AG20443 (cell line): ENCODE measurements at regions not wholly inside any gene's neighbourhood (a gene's known extent, or its start where the extent isn't known, plus 50 kb on each side); places are given as distances from the start of the nearest gene placed in this dataset.

Experiments
- DNase-seq: peaks from one replicate; pipeline ENCODE4 v3.0.0; 2012; ENCODE audit warnings: low spot score, mixed read lengths

DNA sequence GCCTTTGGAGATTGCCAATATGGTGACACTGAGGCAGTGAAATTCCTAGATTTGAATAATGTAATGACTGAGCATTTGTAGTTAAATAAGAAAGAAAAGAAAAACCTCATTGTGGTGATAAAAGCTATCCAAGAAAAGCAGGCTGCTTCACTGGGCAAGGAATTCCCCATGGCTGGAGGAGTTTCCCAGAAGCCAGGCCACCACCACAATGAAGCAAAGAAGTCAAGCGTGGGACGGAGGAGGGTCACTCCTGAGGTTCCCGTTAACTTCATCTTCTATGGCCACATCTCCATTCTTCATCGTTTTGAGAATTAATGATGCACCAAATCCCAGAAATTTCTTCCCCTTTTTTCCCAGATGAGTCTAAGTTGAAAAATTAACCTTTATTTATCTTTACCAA lies 185.8 kb upstream of the BCL6 start:
- DNase-seq, result no peak

- no peak for DNase-seq
Observed at GRCh38 chr3:187931770-187932278, 186.6 kb upstream of the BCL6 start.

- DNase-seq, result no peak
Observed at GRCh38 chr3:187932530-187932929, 187.3 kb upstream of the BCL6 start.

GRCh38 chr3:187935623-187936156 lies 190.4 kb upstream of the BCL6 start:
- no peak for DNase-seq

- no peak for DNase-seq
Observed at GRCh38 chr3:187936676-187937075, 191.4 kb upstream of the BCL6 start.

GRCh38 chr3:187939891-187940290 lies 194.6 kb upstream of the BCL6 start:
- DNase-seq, result no peak

DNA sequence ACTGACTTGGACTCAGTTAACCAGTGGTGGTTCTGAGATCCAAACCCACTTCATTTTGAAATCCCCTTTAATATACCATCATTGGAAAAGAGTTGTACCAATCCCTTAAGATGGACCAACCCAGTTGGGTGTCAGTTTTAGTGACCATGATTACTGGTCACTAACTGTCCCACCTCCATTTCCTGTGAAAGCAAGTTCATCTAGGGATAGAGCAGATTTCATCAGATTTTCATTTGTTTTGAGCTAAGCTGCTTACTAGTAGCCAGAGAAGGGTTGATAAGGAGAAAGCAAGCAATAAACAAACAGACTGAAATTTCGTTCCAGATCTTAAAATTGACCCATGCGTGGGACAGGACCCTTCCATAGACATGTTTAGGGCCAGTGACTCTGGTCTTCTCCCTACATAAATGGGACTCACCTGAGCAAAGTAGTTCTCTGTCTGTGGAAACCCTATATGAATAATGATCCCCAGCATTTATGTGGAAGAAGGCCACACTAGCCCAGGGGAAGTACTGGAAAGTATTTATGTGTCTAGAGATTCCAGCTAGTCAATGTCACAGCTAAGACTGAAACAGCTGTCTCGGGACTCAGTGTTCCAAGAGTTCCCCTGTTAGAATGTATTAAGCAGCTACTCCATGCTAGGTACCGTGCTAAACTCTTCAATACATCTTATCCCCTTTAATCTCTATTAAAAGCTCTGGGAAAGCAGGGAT lies 196.0 kb upstream of the BCL6 start:
- no peak for DNase-seq

DNA sequence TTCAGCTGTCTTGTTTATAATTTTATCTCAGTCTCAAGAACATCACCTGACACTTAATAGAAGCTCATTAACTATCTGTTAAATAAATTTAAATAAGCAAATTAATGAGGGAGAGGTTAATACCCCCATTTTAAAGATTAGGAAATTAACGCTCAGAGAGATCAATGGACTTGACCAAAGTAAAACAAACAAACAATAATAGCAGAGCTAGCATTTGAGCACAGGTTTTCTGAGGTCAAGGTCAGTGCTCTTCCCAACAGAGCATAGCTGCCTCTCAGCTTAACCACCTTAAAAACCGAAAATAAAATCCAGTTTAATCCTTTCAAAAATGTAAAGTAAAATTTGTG lies 196.6 kb upstream of the BCL6 start:
- no peak for DNase-seq

GRCh38 chr3:187942658-187943241 lies 197.5 kb upstream of the BCL6 start:
- no peak for DNase-seq

DNA sequence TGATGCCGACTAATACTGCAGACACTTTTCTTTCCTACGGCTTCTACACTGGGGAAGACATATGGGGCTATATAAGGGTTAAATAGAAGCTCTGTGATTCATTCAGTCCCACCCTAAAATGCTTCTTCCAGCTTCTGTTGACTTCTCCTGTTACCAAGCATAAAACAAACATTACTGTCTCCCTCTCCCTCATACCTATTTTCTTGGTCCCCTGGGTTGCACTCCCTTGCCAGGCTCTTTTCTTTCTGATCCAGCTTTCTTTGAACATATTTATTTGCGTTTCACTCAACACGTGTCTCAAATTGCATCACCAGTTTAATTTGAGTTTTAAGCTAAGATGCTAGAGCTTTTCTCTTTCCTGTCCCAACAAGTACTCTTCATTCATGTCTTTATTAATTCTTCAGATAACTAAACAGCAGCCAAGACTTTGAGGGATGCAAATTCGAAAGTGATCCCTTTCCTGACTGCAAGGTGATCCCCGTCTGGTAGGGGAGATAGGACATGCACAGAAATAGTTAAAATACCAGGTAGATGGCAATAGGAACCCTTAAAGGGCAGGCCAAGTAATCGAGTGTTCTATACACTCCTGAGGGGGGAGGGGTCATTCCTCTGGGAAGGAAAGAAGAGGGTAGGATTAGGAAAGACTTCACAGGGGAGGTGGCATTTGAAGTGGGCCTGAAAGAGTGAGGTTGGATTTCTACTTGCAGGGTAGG lies 198.6 kb upstream of the BCL6 start:
- peak; percentile 23 for DNase-seq

DNA sequence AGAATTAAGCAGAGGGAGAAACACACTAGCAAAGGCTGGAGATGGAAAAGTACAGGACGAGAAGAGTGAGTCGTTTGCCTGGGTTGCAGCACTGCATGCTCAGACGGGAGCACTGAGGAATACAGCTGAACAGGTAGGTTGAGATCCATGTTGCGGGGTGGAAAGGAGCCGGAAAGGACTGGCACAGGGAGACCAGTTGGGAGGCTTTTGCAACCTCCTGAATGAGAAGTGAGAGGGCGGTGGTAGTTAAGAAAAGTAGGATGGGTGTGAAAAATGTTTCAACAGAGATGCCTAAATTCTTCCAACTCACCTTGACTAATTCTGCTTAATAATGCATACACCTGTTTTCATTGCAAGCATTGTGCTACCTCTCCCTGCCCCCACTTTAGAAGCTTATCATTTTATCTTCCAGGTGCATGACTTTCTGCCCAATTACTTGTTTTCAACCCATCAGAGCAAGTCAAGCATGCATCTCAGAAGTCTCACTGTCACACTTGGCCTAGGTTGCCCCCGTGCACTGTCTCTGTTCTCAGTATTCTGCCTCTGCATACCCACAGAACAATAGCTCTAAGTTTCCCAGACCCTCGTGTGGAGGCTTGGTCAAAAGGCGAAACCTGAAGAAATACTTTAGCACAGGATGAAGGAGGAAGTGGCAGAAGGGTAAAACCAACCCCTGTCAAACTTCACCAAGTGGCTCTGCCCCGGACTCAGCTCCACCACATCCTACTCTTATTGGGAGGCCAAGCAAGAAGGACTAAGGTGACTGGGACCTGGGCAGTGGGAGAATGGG lies 199.3 kb upstream of the BCL6 start:
- DNase-seq, result no peak

DNA sequence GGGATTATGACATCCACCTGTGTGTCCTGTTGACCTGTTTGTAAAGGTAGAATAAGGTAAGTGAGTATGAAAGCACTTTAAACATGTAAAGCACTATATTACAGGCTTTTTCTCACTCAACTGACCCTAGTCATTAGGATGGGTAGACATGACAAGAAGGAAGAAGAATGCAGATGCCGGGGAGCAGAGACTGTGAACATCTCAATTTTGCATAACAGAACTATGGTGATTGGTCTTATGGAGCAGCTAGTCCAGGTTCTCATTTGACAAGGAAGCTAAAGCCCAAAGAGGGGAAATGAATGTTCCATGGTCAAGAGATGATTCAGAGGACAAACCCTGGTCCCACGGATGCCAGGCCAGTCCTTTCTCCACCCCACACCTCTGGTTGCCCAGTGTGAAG lies 200.1 kb upstream of the BCL6 start:
- no peak for DNase-seq

DNA sequence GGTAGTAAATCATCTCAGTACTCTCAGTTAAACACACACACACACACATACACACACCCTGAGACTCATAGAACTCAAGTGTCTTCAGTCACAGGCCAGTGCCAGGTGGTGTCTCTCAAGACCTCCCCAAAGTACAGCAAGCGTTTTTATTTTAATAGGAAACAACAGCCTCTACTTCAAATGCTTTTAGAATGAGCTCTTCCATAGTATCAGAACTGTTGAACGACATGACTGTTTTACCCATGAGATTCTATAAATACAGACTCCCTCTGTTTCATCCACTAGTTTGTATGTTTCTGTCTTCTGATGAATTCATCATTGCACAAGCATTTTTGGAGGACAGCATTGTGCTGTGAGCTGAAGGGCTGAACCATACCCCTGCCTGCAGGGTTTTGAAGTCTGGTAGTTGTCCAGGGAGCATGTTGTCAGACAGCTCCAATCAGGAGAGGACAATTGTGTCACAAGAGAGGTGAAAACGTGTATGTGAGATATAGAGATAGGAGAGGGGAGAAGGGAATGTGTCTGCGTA lies 201.0 kb upstream of the BCL6 start:
- peak; percentile 69 for DNase-seq

- no peak for DNase-seq
Observed at GRCh38 chr3:187946981-187947380, 201.7 kb upstream of the BCL6 start.

- no peak for DNase-seq
Observed at GRCh38 chr3:187947927-187948682, 202.8 kb upstream of the BCL6 start.

DNA sequence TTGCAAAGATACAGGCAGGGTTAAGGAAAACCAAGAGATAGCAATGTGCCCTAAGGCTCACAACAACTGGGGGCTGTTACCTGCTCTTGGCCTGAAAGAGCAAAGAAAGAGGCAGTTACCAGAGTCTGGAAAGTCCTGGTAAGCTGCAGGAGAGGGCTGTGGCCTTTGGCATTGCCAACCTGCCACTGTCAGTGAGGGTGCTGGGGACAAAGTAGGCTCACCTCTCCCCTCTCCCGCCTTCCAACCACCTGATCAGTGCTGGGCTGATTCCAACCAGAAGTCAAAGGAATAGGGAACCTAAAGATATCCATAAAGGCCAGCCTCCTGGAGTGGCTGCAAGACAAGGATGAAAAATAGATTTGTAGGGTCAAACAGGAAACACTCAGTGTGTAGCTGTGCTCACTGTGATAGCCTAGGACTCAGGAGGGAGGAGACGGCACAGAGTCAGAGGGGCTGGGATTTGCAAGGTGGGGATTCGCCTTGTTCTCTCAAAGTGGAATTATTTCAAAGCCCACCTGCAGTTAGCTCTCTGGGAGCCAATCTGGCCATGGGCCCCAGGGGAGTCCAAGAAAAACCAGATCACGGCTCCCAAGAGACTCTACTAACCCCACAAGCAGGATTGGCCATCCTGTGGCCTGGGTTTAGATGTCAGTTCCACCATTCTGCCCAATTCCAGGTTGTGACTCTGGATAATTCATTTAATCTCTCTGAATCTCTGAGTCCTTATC lies 204.0 kb upstream of the BCL6 start:
- DNase-seq, result no peak

DNA sequence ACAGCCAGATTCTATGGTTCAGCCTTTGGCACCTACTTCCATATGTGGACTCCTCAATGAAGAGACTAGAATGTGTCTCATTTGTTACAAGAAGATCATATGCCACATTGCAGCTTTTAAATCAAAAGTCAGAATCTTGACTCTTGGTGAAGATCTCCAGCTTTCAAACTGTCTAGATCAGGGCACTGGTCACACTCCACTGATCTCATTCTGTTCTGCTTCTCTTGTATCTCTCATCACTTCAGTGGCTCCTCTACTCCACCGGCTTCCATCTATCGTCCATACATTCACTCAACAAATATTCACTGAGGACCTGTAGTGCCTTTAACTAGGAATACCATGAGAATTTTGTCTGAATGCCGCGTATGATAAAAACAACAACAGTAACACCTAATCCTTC lies 203.3 kb upstream of the LPP start:
- no peak for DNase-seq

- no peak for DNase-seq
Observed at GRCh38 chr3:187951452-187952190, 202.3 kb upstream of the LPP start.

GRCh38 chr3:187952849-187953248 lies 201.1 kb upstream of the LPP start:
- DNase-seq, result no peak

DNA sequence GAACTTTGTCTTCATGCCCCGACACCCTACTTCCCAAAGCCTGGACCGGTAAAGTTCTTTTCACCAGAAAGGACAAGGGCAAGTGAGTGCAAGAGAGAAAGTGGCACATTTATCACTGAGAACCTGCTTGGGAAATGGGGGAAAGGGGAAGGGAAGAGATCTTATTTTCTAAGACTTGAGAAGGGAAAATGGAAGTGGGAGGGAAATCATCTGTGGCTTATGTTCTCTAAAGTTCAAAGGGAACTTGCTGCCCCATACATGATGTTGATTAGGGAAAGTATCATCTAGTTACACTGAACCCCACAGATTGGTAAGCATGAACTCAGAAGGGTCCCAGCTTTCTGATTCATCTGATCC lies 199.5 kb upstream of the LPP start:
- no peak for DNase-seq
